LNCaP clone FGC (cell line): ENCODE measurements at regions not wholly inside any gene's neighbourhood (a gene's known extent, or its start where the extent isn't known, plus 50 kb on each side); places are given as distances from the start of the nearest gene placed in this dataset.
"Not testable (repeated sequence)": the region's sequence is repeated elsewhere in the genome, so short reads cannot be mapped to it uniquely, and the experiment has no call there.

ENCODE experiments used
- DNase-seq: peaks from one replicate; pipeline ENCODE4 v3.0.0-alpha.2; 2011; ENCODE audit warnings: low read depth
- H3K4me3 ChIP-seq: 2 replicates; pipeline ENCODE4 v1.5.1; 2011; ENCODE audit warnings: mild to moderate bottlenecking, low read depth, low read length, control low read depth
- TF ChIP-seq, protein P1 (sequence below): IDR thresholded peaks from 2 replicates; pipeline ENCODE4 v1.5.1; 2012; ENCODE audit warnings: mild to moderate bottlenecking; ENCODE audit not compliant: control insufficient read depth, insufficient read depth; ENCODE audit errors: extremely low read depth

DNA sequence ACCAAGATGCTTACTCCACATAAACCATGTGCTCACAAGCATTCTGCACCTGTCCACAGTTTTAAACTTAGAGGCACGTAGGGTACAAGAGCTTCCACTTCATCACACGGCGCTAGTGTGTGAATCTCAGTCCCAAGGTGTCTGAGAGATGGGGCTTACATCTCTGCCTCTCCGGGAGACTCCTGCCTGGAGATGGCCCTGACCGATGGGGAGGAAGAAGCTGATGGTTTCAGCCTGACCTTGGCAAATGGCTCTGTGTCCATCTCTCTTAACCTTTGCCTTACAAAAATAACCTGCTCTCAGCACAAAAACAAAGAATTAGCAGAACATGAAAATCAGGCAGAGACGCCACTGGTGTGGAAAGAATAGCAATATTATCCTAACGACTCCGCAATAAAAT lies 559.3 kb upstream of the B3GAT1 start:
- no peak for DNase-seq
- no peak overlapping the region for H3K4me3 ChIP-seq
- TF ChIP-seq, protein P1, sequence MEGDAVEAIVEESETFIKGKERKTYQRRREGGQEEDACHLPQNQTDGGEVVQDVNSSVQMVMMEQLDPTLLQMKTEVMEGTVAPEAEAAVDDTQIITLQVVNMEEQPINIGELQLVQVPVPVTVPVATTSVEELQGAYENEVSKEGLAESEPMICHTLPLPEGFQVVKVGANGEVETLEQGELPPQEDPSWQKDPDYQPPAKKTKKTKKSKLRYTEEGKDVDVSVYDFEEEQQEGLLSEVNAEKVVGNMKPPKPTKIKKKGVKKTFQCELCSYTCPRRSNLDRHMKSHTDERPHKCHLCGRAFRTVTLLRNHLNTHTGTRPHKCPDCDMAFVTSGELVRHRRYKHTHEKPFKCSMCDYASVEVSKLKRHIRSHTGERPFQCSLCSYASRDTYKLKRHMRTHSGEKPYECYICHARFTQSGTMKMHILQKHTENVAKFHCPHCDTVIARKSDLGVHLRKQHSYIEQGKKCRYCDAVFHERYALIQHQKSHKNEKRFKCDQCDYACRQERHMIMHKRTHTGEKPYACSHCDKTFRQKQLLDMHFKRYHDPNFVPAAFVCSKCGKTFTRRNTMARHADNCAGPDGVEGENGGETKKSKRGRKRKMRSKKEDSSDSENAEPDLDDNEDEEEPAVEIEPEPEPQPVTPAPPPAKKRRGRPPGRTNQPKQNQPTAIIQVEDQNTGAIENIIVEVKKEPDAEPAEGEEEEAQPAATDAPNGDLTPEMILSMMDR = no peak

DNA sequence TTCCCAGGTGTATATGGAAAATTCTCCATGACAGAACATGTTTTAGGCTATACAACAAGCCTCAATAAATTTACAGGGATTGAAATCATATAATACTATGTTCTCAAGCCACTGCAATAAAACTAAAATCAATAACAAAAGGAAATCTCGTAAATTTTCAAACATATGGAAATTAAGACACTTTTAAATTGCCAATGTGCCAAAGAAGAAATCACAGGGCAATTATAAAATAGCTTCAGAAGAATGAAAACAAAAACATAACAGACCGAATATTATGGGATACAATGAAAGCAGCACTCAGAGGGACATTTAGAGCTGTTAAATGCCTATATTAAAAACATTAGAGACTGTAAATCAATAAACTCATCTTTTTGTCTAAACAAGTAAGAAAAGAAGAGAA lies 555.7 kb upstream of the B3GAT1 start:
- no peak for DNase-seq
- TF ChIP-seq, protein P1 = no peak
- no peak overlapping the region for H3K4me3 ChIP-seq

DNA sequence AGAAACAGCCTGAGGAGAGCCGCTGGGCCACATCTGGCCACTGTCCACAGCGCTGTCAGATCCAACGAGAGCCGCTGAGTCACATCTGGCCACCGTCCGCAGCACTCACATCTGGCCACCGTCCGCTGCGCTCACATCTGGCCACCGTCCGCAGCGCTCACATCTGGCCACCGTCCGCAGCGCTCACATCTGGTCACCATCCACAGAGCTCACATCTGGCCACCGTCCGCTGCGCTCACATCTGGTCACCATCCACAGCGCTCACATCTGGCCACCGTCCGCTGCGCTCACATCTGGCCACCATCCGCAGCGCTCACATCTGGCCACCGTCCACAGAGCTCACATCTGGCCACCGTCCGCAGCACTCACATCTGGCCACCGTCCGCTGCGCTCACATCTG lies 549.3 kb upstream of the B3GAT1 start:
- not testable (repeated sequence) for H3K4me3 ChIP-seq, DNase-seq

DNA sequence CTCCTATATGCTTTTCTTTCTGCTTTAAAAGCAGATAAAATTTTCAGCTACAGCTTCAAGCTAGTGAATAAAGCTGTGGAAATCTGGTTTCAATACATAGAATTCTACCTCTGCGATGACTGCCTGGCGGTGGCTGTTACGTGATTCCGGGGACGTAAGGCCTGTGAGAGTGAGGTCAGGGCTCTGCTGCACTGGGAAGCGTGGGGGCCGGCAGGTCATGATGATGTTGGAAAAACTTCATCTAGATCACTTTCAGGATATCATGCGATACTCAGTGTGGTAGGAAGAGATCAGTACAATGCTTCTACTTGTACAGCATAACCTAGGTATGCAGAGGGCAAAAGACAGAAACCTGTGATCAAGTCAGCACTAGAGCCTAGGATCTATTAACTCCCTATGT lies 546.8 kb upstream of the B3GAT1 start:
- DNase-seq = no peak
- TF ChIP-seq, protein P1 = no peak
- H3K4me3 ChIP-seq = no peak overlapping the region

DNA sequence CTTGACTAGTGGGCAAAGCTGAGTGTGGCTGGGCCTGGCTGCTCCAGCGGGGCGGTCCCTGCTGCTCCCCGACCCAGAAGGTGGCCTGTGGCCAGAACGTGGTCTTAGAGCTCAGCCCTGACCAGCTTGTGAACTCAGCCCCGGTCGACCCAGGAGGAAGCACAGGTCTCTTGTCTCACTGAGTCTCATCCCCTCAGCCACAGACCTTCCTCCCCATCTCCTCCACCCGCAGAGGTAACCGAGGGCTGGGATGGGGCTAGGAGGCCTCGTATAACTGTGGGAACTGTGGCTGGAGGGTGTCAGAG lies 546.2 kb upstream of the B3GAT1 start:
- H3K4me3 ChIP-seq = no peak overlapping the region
- TF ChIP-seq, protein P1 = no peak
- DNase-seq = no peak

DNA sequence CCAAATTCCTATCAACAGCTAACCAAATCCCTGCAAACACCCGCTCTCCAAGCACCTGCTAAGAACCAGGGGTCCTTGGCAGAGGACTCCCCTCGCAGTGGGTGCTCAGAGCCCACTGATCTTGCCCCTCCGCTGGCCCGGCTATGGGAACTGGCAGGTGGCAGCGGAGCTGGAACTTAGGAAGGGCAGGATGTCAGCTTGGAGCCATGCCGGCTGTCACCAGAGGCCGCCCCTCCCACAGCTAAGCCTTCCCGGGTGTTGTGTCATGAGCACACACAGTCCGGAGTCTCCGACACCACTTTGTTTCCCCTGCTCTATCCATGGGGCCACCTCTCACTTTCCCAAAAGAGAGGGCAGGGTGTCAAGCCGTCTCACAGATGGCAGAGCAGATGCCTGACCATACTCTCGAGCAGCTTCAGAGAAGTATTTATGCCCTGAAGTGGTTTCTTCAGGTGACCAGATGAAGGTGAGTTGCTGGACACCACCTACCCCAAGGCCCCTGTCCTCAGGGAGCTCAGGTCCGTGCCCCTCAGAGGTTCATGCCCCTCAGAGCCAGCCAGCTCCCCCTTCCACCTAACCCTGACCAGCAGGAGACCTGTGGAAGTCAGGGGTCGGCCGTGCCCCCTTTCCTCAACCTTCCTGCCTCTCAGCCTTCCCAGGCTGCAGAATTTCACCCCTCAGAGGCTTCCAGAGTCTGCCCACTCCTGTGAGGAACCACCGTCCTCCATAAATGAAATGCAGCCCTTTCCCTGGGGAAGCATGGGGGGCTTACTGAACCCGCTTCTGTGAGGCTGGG lies 545.7 kb upstream of the B3GAT1 start:
- H3K4me3 ChIP-seq = no peak overlapping the region

DNA sequence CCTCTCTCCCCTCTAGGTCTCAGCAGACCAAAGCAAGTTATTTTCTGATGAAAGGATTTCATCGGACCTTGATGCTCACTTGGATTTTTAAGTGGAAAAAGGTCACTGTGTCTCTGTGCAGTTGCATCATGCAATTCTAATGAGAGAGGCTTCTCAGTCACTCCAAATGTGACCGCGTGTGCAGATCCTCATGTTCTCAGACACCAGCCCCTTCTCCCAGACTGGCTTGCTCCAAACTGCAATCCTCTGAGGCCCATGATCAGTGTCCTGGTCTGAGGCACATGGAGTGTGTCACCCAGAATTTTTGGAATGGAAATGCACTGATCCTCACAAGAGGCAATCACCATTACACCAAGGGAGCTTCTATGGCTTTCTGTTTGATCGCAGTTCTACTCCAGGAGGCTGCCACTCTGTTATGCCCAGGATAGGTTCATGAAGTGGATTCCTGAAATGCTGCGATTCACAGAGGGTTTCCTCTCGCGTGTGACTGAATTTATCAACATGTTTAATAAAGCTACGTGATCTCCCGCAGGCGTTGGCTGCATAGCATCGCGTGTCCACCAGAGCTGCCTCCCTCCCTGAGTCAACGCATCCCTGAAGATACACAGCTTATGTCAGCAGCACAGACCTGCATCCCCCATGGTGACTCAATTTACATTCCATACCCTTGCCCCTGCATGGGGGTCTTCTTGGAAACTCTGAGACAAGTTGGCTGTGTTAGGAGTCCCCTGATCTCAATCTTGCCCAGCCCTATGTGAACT lies 544.6 kb upstream of the B3GAT1 start:
- DNase-seq = no peak
- TF ChIP-seq, protein P1 = no peak
- H3K4me3 ChIP-seq = no peak overlapping the region

More for the DNA sequence above, 545.7 kb upstream of the B3GAT1 start:
- no peak for DNase-seq
- TF ChIP-seq, protein P1 = no peak

DNA sequence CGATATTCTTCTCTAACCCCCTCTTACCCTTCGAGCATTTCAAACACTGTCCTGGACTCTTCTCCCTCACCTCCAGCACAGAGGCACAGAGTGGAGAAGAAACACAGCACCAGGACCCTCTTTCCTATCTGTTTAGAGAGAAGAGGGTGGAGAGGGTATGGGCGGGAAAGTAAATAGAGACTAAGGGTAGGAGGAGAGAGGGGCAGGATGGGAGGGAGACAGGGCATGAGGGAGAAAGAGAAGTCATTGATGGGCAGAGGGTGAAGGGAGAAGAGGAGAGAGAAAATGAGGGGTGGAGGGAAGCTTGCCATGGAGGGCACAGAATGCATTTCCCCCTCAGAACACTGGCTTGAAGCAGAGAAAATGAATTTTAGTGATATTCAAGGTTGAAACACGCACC lies 543.9 kb upstream of the B3GAT1 start:
- not testable (repeated sequence) for H3K4me3 ChIP-seq, DNase-seq
